ENCODE measurements at regions not wholly inside any gene's neighbourhood (a gene's known extent, or its start where the extent isn't known, plus 50 kb on each side); places are given as distances from the start of the nearest gene placed in this dataset.
A peak's percentile ranks its signal among the peaks of the same experiment; 100 is the strongest.

DNA sequence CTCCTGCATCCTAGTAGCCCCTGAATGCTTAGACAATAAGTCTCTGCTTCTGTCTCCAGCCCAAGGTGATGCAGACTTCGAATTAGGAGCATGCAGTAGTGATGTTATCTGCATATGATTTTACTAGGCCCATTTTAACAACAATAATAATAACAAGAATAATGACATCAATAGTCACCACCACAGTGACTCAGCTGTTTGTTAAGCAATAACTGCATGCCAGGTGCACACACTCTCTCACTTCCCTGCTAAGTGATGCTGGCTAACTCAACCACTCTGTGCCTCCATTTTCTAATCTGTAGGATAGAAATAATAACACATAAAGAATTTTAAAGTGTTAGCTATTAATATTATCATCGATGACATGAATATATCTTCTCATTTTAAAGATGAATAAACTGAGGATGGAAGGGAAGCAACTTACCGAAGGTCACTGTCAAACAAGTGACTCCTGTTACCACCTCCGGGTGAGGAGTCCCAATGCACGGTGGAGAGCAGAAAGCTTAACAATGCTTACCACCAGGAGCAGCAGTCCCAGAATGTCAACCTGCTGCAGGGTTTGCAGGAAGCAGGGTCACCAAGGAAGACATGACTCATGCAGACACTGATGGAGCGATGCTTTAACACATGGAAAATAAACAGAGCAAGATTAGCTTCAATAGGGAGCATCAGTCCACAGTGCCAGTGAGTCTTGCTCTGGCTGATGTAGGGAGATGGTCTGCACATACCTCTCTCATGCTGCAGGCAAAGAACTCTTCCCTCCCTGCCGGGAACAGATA is 290.2 kb downstream of the SPATA17 start:
- Histone ChIP-seq H3K4me1 (ENCODE audit: control insufficient read depth, insufficient read depth, low read length) (no peaks in the 10 kb centered on the region), H3K27ac (ENCODE audit: insufficient read depth, low read depth, low read length, poor library complexity, severe bottlenecking) (no peak overlapping the region), H3K9me3 (ENCODE audit: control insufficient read depth, low read length) (no peaks in the 10 kb centered on the region), H3K4me3 (ENCODE audit: insufficient read depth, low read depth, low read length) (no peak overlapping the region), H3K36me3 (ENCODE audit: control insufficient read depth, insufficient read depth, low read length) (no peaks in the 10 kb centered on the region), H3K27me3 (ENCODE audit: control insufficient read depth, insufficient read depth, low read length, poor library complexity, severe bottlenecking) (peaks cover 22% of the 10 kb centered on the region)
- WGBS, 2 experiments: 85 to 88% methylated on average over 6 of the region's 7 CpGs

GRCh38 chr1:217924924-217925323 is 293.8 kb downstream of the SPATA17 start:
- WGBS, 2 experiments: 42 to 47% methylated on average over 36 of the region's 36 CpGs

DNA sequence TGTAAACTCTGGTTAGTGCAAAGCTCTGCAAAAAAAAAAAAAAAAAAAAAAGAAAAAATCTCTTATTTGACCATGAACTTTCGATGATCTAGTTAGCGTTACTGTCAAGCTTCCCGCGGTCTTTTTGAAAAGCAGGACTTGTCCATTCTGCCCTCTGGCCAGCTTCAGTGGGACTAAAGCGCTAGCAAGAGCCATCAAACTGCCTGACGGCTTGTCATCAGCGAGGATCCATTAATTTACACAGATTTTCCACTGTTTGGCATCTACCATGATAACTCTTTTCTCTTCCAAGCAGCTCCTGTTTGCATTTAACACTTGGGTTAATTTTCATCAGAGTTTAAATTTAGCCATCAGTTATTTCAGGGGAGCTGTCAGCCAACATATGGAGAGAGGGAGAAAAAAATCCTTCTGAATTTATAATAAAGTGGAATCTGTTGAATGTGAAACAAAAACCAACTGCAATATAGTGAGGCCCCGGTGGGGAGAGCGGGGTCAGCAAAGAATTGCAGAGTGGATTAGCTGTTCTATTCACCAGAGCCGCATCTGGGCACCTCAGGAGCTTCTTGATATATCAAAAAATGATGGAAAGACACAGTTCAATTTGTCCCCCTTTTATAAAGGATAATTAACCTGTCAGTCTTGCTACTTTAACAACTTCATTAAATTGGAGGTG is 298.2 kb downstream of the SPATA17 start:
- Histone ChIP-seq H3K27ac (ENCODE audit: insufficient read depth, low read depth, low read length, poor library complexity, severe bottlenecking) (no peak overlapping the region), H3K4me1 (ENCODE audit: control insufficient read depth, insufficient read depth, low read length) (no peaks in the 10 kb centered on the region), H3K9me3 (ENCODE audit: control insufficient read depth, low read length) (no peaks in the 10 kb centered on the region), H3K36me3 (ENCODE audit: control insufficient read depth, insufficient read depth, low read length) (no peaks in the 10 kb centered on the region), H3K4me3 (ENCODE audit: insufficient read depth, low read depth, low read length) (no peak overlapping the region), H3K27me3 (ENCODE audit: control insufficient read depth, insufficient read depth, low read length, poor library complexity, severe bottlenecking) (peaks cover 21% of the 10 kb centered on the region)
- 92% methylated on average over 10 of the region's 10 CpGs for WGBS, 2 experiments

More at GRCh38 chr1:217924924-217925323, 293.8 kb downstream of the SPATA17 start:
- H3K27ac ChIP-seq (ENCODE audit: insufficient read depth, low read depth, low read length, poor library complexity, severe bottlenecking): no peak overlapping the region
- H3K4me1 ChIP-seq (ENCODE audit: control insufficient read depth, insufficient read depth, low read length): no peaks in the 10 kb centered on the region
- H3K4me3 ChIP-seq (ENCODE audit: insufficient read depth, low read depth, low read length): peak overlapping the region; percentile 22
- H3K9me3 ChIP-seq (ENCODE audit: control insufficient read depth, low read length): no peaks in the 10 kb centered on the region
- H3K36me3 ChIP-seq (ENCODE audit: control insufficient read depth, insufficient read depth, low read length): no peaks in the 10 kb centered on the region
- H3K27me3 ChIP-seq (ENCODE audit: control insufficient read depth, insufficient read depth, low read length, poor library complexity, severe bottlenecking): peaks cover 25% of the 10 kb centered on the region

DNA sequence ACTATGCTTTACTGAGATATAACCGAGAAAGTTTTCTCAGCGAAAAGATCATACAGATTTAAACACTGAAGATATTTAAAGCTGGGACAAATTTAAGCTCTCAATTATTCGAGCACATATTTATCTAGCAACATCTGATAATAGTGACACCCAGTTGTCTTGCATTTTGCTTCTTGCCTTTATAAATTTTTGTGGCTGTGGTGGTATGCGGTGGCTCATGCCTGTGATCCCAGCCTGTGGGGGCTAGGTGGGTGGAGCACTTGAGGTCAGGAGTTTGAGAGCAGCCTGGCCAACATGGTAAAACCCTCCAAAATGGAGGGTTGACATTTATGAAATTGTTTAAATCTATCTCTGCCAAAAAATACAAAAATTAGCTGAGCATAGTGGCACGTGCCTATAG is 312.2 kb downstream of the SPATA17 start:
- Histone ChIP-seq H3K4me1 (ENCODE audit: control insufficient read depth, insufficient read depth, low read length) (no peaks in the 10 kb centered on the region), H3K36me3 (ENCODE audit: control insufficient read depth, insufficient read depth, low read length) (no peaks in the 10 kb centered on the region), H3K27me3 (ENCODE audit: control insufficient read depth, insufficient read depth, low read length, poor library complexity, severe bottlenecking) (no peaks in the 10 kb centered on the region), H3K9me3 (ENCODE audit: control insufficient read depth, low read length) (no peaks in the 10 kb centered on the region), H3K4me3 (ENCODE audit: insufficient read depth, low read depth, low read length) (no peak overlapping the region), H3K27ac (ENCODE audit: insufficient read depth, low read depth, low read length, poor library complexity, severe bottlenecking) (no peak overlapping the region)
- 92 to 96% methylated on average over 5 of the region's 5 CpGs for WGBS, 2 experiments

- no peaks in the 10 kb centered on the region for H3K36me3 ChIP-seq (ENCODE audit: control insufficient read depth, insufficient read depth, low read length)
- H3K4me1 ChIP-seq (ENCODE audit: control insufficient read depth, insufficient read depth, low read length): no peaks in the 10 kb centered on the region
- no peak overlapping the region for H3K4me3 ChIP-seq (ENCODE audit: insufficient read depth, low read depth, low read length)
- WGBS, 2 experiments: 86 to 87% methylated on average over 6 of the region's 6 CpGs
- no peak overlapping the region for H3K27ac ChIP-seq (ENCODE audit: insufficient read depth, low read depth, low read length, poor library complexity, severe bottlenecking)
- no peaks in the 10 kb centered on the region for H3K9me3 ChIP-seq (ENCODE audit: control insufficient read depth, low read length)
- no peaks in the 10 kb centered on the region for H3K27me3 ChIP-seq (ENCODE audit: control insufficient read depth, insufficient read depth, low read length, poor library complexity, severe bottlenecking)
Measured at GRCh38 chr1:217944550-217944949, 313.4 kb downstream of the SPATA17 start.

DNA sequence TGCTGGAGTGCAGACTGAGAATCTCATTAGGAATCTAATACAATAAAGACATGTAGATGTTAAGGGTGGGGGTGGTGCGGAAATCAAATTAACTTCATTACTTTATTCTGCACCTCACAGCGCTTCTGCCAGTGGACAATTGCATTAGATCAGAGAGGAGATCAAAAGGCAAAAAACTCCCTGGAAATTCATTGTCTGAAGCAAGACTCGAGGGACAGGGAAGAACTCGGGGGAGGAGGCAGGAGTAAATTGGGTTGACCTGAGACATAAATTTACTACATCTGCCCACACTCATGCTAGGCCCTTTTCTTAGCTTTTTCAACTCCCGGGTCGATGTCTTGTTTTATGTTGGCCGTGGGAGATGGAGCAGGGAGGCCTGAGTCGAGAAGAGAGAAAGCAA is 315.4 kb downstream of the SPATA17 start:
- H3K36me3 ChIP-seq (ENCODE audit: control insufficient read depth, insufficient read depth, low read length): no peaks in the 10 kb centered on the region
- no peak overlapping the region for H3K4me3 ChIP-seq (ENCODE audit: insufficient read depth, low read depth, low read length)
- H3K9me3 ChIP-seq (ENCODE audit: control insufficient read depth, low read length): no peaks in the 10 kb centered on the region
- 90 to 91% methylated on average over 7 to 8 of the region's 8 CpGs for WGBS, 2 experiments
- H3K27me3 ChIP-seq (ENCODE audit: control insufficient read depth, insufficient read depth, low read length, poor library complexity, severe bottlenecking): no peaks in the 10 kb centered on the region
- H3K4me1 ChIP-seq (ENCODE audit: control insufficient read depth, insufficient read depth, low read length): no peaks in the 10 kb centered on the region
- no peak overlapping the region for H3K27ac ChIP-seq (ENCODE audit: insufficient read depth, low read depth, low read length, poor library complexity, severe bottlenecking)

GRCh38 chr1:217948741-217949140 is 317.6 kb downstream of the SPATA17 start:
- Histone ChIP-seq H3K4me1 (ENCODE audit: control insufficient read depth, insufficient read depth, low read length) (no peaks in the 10 kb centered on the region), H3K27me3 (ENCODE audit: control insufficient read depth, insufficient read depth, low read length, poor library complexity, severe bottlenecking) (no peaks in the 10 kb centered on the region), H3K9me3 (ENCODE audit: control insufficient read depth, low read length) (no peaks in the 10 kb centered on the region), H3K36me3 (ENCODE audit: control insufficient read depth, insufficient read depth, low read length) (no peaks in the 10 kb centered on the region), H3K4me3 (ENCODE audit: insufficient read depth, low read depth, low read length) (no peak overlapping the region), H3K27ac (ENCODE audit: insufficient read depth, low read depth, low read length, poor library complexity, severe bottlenecking) (no peak overlapping the region)
- WGBS, 2 experiments: 44 to 46% methylated on average over 2 of the region's 2 CpGs

DNA sequence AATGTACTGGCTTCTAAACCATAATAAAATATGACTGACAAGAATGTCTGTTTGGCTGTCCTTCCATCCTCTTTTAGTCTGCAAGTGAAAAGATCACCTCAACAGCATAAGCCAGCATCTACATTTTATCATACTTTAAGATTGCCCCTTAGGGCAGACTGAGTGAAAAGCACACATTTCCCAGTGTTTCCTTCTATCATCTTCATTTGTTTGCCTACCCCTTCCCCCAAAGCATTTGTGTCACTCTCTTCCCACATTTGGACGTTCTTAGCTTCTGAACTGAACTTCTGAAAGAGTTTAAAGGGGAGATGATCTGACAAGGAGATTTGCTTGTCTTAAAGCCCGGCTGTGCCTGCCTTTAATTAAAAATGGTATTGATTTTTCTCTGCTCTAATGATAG is 322.2 kb downstream of the SPATA17 start:
- Histone ChIP-seq H3K9me3 (ENCODE audit: control insufficient read depth, low read length) (no peaks in the 10 kb centered on the region), H3K27me3 (ENCODE audit: control insufficient read depth, insufficient read depth, low read length, poor library complexity, severe bottlenecking) (no peaks in the 10 kb centered on the region), H3K27ac (ENCODE audit: insufficient read depth, low read depth, low read length, poor library complexity, severe bottlenecking) (no peak overlapping the region), H3K4me3 (ENCODE audit: insufficient read depth, low read depth, low read length) (no peak overlapping the region), H3K36me3 (ENCODE audit: control insufficient read depth, insufficient read depth, low read length) (no peaks in the 10 kb centered on the region), H3K4me1 (ENCODE audit: control insufficient read depth, insufficient read depth, low read length) (no peaks in the 10 kb centered on the region)
- 86 to 93% methylated on average over 2 of the region's 2 CpGs for WGBS, 2 experiments

DNA sequence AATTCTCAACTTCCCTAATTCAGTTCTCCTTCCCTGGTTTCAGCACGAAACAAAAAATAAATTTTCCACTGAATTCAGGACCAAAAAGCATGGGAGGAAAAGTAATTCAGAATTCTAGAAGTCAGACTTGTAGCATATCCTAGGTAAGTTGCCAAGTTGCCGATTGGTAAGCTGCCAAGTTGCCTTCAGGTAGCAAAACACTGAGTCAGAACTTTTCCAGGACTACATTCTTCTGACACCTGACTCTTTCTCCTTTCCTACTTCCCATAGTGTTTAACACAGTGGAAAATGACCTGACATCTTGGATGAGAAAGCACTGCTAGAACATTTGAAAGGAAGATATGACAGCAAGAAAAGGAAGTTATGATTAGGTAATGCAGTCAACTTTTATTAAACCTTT is 322.8 kb downstream of the SPATA17 start:
- H3K36me3 ChIP-seq (ENCODE audit: control insufficient read depth, insufficient read depth, low read length): no peaks in the 10 kb centered on the region
- H3K27ac ChIP-seq (ENCODE audit: insufficient read depth, low read depth, low read length, poor library complexity, severe bottlenecking): no peak overlapping the region
- no peaks in the 10 kb centered on the region for H3K4me1 ChIP-seq (ENCODE audit: control insufficient read depth, insufficient read depth, low read length)
- H3K9me3 ChIP-seq (ENCODE audit: control insufficient read depth, low read length): no peaks in the 10 kb centered on the region
- H3K27me3 ChIP-seq (ENCODE audit: control insufficient read depth, insufficient read depth, low read length, poor library complexity, severe bottlenecking): no peaks in the 10 kb centered on the region
- no peak overlapping the region for H3K4me3 ChIP-seq (ENCODE audit: insufficient read depth, low read depth, low read length)
- WGBS, 2 experiments: 90 to 96% methylated on average over 2 of the region's 2 CpGs

GRCh38 chr1:217955723-217956122 is 324.6 kb downstream of the SPATA17 start:
- Histone ChIP-seq H3K4me3 (ENCODE audit: insufficient read depth, low read depth, low read length) (no peak overlapping the region), H3K27me3 (ENCODE audit: control insufficient read depth, insufficient read depth, low read length, poor library complexity, severe bottlenecking) (no peaks in the 10 kb centered on the region), H3K27ac (ENCODE audit: insufficient read depth, low read depth, low read length, poor library complexity, severe bottlenecking) (no peak overlapping the region), H3K36me3 (ENCODE audit: control insufficient read depth, insufficient read depth, low read length) (no peaks in the 10 kb centered on the region), H3K9me3 (ENCODE audit: control insufficient read depth, low read length) (no peaks in the 10 kb centered on the region), H3K4me1 (ENCODE audit: control insufficient read depth, insufficient read depth, low read length) (no peaks in the 10 kb centered on the region)
